GM18507 (cell line): ENCODE measurements at regions not wholly inside any gene's neighbourhood (a gene's known extent, or its start where the extent isn't known, plus 50 kb on each side); places are given as distances from the start of the nearest gene placed in this dataset.

Experiments used
- DNase-seq: peaks from one replicate; pipeline ENCODE4 v3.0.0; 2011; ENCODE audit warnings: low read depth; ENCODE audit not compliant: insufficient read length; ENCODE audit errors: extremely low spot score
- FAIRE-seq: peaks from 2 replicates; lab custom pipeline; 2011; peaks lifted over from hg19 to GRCh38; lab: Jason Lieb, UNC

DNA sequence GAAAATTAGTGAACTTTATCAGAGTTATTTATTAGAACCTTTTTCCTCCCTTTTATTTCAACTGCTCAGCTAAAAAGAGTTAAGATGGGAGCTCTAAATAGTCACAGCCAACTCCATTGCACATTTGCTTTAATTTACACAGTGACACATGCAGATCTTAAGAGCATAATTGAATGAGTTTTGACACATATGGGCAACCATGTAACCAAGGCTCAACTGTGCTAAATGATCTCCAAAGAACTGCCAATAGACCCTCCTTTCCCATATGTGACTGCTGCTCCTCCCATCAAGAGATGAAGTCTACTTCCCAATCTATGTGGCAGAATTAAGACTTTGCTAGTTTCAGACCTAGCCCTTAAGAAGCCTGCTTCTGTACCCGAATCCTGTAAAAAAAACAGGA lies 960.0 kb downstream of the BCL11B start:
- FAIRE-seq = no peak

DNA sequence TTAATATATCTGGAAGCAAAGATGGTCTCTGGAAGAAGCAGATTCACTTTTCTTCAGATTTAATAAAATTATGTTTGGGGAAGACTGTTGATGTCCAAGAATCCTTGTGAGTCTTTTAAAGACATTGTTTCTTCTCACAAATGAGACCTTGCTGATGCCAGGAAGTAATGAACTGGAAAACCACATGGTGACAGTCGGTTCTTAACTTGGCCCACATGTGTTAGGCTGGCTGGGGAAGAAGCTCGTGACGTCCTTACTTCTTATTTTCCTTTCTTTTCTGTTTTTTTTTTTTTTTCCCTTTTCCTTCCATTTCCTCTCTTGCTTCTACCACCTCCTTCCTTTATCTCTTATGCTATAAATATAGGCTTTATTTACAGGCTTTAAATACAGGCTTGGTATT lies 950.2 kb downstream of the BCL11B start:
- FAIRE-seq (no peak), DNase-seq (no peak)

More for the DNA sequence above, 960.0 kb downstream of the BCL11B start:
- DNase-seq = no peak

DNA sequence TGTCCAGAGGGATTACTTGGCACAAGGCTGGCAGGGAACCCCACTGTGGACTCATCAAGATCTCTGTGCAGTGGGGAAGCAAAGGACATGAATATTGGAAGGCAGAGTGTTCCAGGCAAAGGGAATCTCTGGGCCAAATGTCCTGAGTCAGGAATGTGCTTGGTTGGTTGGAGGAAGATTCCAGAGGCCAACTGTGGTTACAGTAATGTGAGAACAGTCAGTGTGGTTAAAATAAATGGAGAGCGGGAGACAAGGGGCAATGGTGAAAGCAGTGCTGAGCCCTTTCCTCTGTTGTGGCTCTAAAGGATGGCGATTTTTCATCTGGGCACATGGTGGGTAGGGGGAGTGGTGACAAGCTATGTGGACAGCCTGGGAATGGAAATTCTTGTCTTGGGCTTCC lies 948.2 kb downstream of the BCL11B start:
- FAIRE-seq (no peak), DNase-seq (no peak)

DNA sequence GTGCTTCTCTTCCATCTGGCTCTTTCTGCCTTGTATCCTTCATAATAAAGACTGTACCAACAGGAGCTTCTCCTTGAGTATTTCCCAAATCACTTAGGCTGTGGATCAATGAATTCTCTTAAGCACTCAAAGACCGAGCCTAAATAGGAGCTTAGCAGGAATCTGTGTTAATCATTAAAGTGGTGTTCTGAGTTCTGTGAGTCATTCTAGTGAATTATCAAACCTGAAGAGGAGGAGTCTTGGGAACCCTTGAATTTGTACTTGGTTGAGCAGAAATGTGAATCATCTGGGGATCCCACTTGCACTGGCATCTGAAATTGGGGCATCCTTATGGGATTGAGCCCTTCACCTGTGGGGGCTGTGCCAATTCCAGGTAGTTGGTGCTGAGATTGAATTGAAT lies 946.2 kb downstream of the BCL11B start:
- FAIRE-seq = no peak

DNA sequence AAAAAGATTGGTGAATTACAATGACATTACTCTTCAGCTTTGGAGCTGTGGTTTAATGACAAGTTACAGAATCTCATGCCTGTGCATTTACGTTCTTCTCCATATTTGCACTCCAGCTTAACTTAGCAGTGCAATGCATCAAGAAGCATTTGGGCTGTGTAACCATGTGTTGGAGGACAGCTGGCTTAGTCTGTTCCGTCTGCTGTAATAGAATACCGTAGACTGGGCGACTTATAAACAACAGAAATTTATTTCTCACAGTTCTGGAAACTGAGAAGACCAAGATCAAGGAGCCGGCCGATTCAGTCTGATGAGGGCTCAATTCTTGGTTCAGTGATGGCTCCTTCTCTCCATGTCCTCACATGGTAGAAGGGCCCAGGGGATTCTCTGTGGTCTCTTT lies 943.5 kb downstream of the BCL11B start:
- DNase-seq (no peak), FAIRE-seq (no peak)

More for the DNA sequence above, 946.2 kb downstream of the BCL11B start:
- DNase-seq = no peak

DNA sequence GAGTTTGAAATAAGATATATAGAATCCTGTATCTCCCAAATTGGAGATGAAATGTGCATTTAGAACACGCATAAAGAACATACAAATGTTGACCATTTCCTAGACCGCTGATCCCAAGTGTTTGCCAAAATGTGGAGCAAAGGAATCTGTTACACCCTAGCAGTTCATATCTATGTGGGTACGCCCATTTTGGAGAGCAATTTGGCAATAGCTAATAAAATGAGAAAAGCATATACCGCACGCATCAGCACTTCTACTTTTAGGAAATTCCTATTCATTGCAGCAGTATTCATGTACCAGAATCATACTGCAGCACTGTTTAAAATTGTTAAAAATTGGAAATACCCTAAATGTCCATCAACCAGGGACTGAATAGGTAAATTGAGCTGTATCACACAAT lies 937.8 kb downstream of the BCL11B start:
- FAIRE-seq = no peak
- DNase-seq = no peak

DNA sequence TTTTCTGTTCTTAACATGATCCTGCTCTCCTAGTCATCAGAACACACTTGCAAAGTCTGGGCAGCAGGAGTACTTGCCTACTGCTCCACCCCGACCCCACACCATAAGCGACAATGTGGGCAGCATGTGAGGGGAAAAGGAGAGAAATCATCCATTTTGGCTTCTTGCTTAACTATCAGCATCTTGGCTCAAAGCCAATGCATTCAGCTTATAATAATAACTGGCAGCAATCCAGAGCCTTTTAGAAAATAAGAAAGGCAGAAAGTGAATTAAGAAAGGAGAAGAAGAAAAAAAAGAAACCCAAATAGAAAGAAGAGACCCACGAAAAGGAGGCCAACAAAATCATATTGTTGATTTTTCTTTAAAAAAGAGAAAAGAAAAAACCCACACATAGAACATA lies 930.8 kb downstream of the BCL11B start:
- FAIRE-seq = no peak

DNA sequence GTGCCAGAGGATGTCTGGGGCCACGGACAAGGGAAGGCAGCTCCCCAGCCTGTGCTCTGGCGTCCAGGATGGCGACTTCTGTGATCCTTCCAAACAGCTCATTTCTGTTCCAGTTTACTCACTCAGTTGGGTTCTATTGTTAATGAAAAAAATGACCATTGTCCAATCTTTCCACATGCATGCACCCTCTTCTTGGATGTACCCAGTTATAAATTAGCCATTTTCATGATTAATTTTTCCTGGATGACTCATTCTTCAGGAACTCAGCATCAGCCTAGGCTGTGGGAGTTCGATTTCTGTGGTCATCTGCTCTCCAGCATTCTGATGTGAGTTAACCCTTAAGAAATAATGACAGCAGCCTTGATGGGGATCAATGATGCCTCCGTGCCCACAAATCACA lies 926.8 kb downstream of the BCL11B start:
- DNase-seq = no peak
- no peak for FAIRE-seq

More for the DNA sequence above, 930.8 kb downstream of the BCL11B start:
- DNase-seq = no peak

DNA sequence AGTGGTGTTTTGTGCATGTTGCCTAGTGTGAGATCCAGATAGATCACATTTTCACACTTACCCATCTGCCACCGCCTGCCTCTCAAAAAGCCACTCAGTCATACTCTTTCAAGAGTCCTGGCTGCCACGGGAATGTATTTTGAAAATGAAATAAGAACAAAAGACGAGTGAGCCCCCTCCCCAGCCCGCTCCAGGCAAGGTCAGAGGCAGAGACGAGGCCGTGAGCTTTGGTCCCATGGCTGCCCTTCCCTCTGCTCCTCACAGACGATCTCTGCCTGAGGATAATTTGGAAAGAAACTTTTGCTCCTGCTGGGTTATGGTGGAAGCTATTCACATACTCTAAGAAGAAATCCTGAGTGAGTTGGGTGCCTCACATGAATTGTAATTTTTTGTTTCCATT lies 924.3 kb downstream of the BCL11B start:
- FAIRE-seq = no peak
- DNase-seq = no peak

DNA sequence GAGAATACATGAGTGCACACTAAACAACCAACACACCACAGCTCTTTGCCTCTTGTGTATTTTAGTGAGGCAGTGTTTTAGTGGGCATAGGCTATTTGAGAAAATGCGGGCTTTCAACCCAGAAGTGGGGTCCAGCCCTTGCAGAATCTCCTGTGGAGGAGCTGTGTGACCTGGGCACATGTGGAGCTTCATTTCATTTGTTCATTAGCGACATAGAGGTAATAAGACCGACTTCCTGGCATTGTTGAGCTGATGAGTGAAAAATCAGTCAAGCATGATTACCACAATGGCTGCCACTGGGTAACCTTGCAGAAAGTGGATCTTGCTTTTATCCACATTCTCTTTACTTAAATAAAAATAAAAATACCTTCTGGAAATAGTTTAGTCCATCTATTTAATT lies 923.5 kb downstream of the BCL11B start:
- DNase-seq = no peak
- no peak for FAIRE-seq

DNA sequence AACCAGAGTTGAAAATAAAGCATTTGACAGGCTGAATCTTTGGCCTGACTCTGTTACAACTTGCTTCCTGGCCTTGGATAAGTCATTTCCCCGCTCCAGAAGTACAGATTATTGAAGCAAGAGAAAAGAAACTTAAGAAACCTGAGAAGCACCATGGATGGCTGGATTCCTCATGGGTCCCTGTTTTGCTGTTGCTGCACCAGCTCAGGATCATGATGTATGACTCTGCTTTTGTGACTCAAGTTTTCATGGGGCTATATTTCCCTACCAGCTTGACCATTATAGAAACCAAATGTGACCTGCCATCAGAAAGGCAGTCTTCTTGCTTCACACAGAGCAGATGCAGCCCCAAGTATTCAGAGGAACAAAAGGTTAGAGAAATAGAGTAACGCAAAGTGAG lies 921.8 kb downstream of the BCL11B start:
- DNase-seq (no peak), FAIRE-seq (no peak)

DNA sequence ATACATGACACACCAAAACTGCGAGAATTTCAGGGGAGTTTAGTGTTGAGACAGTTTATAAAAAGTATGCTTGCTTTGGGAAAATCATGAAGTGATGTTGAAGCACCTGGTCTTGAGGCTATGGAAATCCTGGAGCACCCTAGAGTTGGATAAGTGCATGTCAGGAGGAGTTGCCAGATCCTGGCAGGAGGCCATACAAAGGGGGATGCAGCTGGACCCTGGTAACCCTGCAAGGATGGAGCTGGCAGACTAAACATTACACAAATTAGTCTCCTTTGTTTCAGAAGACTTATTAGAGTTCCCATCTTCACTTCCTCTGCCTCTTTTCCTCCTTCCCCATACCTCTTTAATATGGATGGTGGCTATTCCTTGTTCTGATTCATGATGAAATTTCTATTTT lies 907.0 kb downstream of the BCL11B start:
- no peak for DNase-seq
- FAIRE-seq = no peak

DNA sequence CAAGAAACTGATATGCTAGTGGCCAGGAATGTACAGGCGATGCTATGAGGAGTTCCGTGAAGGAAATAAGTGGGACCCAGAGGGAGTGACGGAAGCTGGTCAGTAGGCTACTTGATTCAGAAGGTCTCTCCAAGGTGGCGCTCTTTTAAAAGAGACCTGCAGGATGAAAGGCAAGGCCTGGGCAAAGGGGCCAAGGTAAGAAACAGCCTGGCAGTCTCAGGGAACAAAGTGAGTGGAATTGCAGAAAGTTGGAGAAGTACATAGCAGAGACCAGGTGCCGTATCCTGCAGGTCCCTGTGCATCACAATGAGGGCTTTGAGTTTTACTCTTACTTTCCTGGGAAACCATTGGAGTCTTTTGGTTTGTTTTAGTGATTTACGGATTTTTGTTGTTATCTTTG lies 905.6 kb downstream of the BCL11B start:
- DNase-seq = no peak
- no peak for FAIRE-seq

DNA sequence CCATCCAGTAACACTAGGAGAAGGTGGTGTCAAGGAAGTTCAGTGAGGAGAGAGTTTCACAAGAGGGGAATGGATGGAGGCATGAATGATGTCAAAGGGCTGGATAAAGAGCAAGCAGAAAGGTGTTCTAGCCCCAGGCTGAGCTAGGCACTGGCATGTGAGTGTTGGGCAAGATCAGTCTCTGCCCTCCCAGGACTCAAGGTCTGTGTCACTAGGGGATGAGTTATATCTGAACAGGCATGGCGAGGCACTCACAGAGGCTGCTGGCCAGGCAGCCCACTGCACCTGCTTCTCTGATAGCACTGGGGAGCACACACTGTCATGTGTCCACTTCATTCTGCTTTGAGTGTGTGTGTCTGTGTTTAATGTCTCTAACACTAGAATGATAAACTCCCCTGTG lies 903.8 kb downstream of the BCL11B start:
- FAIRE-seq = no peak
- DNase-seq = no peak

DNA sequence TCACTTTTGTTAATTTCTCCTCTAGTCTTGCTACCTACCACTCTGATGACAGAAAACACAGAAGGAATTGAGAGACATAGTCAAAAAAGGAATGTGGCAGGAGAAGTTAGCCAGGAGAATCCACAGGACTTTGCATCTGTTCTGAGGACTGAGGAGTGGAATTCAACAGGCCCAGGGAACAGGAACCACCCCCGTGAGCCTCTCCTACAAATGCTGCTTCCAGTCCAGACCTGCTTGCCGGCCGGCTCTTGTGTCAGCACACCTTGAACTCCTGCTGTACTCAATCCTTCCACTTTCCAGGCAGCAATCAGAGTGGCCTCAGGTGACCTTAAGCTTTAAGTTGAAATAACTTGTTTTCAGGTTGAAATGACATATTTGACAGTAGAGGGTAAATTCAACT lies 903.1 kb downstream of the BCL11B start:
- FAIRE-seq = no peak

DNA sequence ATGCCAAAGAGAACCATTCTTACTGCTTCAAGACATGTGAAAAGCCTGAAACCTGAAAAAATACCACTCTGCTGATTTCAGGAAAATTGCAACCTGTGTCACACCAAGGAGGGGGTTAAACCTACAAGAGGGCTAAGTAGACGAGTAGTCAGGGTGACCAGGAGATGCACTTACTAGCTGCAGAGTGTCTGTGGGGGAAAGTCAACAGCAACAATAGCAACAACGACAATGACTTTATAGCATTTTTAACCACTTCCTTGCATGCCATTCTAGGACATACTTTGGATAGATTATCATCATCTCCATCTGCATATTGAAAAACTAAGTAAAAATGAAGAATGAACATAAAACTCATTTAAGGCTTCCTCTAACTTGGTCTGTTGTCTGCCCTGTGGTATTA lies 902.7 kb downstream of the BCL11B start:
- no peak for DNase-seq
- FAIRE-seq = no peak

More for the DNA sequence above, 903.1 kb downstream of the BCL11B start:
- no peak for DNase-seq

DNA sequence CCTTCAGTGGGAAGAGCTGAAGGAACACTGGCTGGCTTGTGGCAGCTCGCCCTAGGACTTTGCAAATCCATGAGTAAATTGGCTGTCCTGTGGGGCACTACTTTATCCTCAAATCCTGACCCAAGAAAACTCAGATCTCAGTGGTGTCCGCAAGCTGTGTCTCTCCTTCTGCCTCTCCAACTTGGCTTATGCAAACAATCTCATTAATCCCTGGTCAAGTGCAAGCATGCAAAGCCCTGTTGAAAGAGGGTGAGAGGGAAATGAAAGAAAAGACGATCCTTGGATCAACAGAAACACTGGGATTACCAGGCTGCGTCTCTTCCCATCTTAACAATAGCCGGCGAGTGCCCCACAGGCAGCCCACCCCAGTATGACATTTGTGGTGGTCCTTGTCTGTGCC lies 901.6 kb downstream of the BCL11B start:
- no peak for FAIRE-seq

DNA sequence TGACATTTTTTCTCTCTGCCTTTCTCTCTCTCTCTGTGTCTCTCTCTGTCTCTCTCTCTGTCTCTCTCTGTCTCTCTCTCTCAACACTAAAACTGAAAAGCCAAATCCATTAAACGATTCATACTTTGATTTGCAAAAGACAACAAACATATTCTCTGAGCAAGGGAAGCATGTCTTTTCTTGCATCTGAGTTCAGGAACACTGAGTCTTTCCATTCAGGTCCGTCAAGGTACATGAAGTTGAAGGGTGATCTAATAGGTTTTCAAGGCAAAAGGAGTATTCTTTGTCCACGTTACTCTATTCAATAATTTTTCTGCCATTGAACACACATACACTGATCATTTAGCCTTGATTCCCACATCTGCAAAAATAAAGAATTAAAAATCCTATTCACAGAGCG lies 900.9 kb downstream of the BCL11B start:
- no peak for DNase-seq
- FAIRE-seq = no peak

More for the DNA sequence above, 901.6 kb downstream of the BCL11B start:
- no peak for DNase-seq

DNA sequence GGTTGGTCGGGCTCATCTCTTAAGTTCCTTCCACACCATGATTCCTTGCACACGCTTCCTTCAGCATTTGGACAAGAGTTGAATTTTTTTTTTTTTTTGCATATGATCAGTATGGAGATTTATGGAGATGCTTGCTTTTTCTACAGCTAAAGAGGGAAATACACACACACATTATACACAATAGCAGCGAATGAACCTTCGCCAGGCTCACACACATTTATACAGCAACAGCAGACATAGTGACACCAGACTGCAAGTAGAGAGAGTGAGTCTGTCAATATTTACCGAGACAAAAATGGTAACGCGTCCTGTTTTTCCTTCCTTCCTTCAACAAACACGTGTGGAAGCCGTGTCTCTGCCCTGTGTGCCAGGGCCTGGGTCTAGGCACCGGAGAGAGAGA lies 897.9 kb downstream of the BCL11B start:
- no peak for DNase-seq
- FAIRE-seq = no peak

DNA sequence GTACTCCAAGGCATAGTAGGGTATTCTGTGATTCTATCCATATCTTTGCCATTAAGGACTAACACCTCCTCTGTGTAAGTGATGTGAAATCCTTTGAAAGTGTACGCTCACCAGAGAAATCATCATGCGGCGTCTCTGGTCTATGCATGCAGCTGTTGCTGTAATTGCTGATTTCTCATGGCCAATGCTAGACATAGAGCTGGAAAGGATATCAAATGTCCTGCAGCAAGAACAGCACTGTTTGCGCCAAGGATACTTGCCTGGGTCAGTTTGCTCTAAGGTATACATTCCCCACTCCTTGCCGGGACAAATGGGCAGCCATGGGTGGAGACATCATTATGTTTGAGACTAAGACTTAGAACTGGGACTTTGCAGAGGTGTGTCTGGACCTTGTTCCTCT lies 896.4 kb downstream of the BCL11B start:
- DNase-seq (no peak), FAIRE-seq (no peak)

DNA sequence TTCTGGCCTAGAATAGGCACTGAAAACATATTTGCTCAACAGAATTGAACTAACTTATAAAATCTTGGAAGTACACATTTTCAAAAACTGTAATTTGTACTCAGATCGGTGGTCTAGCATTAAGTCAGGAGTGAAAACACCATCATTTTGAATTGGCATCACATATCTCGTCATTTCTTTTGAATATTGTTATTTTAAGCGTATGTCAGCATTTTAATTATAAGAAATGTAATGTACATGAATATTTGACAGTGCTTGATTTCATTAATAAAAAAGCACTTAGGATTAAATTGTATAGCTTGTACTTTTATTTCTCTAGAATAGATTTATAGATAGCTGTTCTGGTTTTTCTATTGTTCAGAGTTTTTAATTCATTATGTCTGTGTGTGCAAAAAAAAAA lies 892.2 kb downstream of the BCL11B start:
- FAIRE-seq (no peak), DNase-seq (no peak)

DNA sequence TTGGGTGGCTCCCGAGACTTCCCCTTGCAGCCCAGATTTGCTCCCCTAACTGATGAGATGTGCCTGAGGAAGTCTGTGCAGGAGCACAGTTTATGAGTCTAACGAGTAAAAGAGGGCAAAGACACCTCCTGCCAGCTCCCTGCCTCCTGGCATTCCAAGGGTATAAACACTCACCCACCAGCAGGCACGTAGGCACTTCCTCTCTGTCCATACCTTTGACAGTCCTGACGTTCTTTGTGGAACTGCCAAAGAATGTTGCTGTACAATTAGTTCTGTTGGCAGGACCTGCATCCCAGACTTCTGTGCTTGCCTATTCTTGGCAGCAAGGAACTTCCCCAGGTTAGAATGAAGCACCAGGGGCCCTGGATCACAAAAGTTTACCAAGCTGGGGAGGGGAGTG lies 889.3 kb downstream of the BCL11B start:
- DNase-seq = no peak
- FAIRE-seq = no peak
